VCaP (cell line): ENCODE measurements at regions not wholly inside any gene's neighbourhood (a gene's known extent, or its start where the extent isn't known, plus 50 kb on each side); places are given as distances from the start of the nearest gene placed in this dataset.

Experiments used
- H3K27ac ChIP-seq: fragments of 450-650 bp; 2 replicates; pipeline ENCODE4 v1.5.1; 2017
- CTCF ChIP-seq: fragments of 450-650 bp; conservative IDR thresholded peaks from 2 replicates; pipeline ENCODE4 v1.5.1; 2017; ENCODE audit warnings: mild to moderate bottlenecking, moderate library complexity

- H3K27ac ChIP-seq, result no peak overlapping the region
Observed at GRCh38 chr10:79007421-79008319, 61.1 kb upstream of the ZMIZ1 start.

GRCh38 chr10:79009145-79009544 is 59.6 kb upstream of the ZMIZ1 start:
- no peak overlapping the region for H3K27ac ChIP-seq
- no peak for TF ChIP-seq CTCF

More at GRCh38 chr10:79007421-79008319, 61.1 kb upstream of the ZMIZ1 start:
- no peak for TF ChIP-seq CTCF

GRCh38 chr10:79012567-79012966 is 56.2 kb upstream of the ZMIZ1 start:
- H3K27ac ChIP-seq, result no peak overlapping the region
- no peak for TF ChIP-seq CTCF

- no peak for TF ChIP-seq CTCF
- H3K27ac ChIP-seq, result no peak overlapping the region
Observed at GRCh38 chr10:79013406-79013987, 55.3 kb upstream of the ZMIZ1 start.

GRCh38 chr10:79014796-79015195 is 54.0 kb upstream of the ZMIZ1 start:
- no peak for TF ChIP-seq CTCF
- no peak overlapping the region for H3K27ac ChIP-seq

- H3K27ac ChIP-seq, result no peak overlapping the region
Observed at GRCh38 chr10:79017882-79018520, 50.8 kb upstream of the ZMIZ1 start.

More at GRCh38 chr10:79017882-79018520, 50.8 kb upstream of the ZMIZ1 start:
- TF ChIP-seq CTCF, result no peak
